Fibroblast of the aortic adventitia (primary cell): ENCODE measurements at regions not wholly inside any gene's neighbourhood (a gene's known extent, or its start where the extent isn't known, plus 50 kb on each side); places are given as distances from the start of the nearest gene placed in this dataset.

Experiments used
- DNase-seq: peaks from one replicate; pipeline ENCODE4 v3.0.0-alpha.2; 2010; ENCODE audit warnings: low read depth
- H3K4me3 ChIP-seq: 2 replicates; pipeline ENCODE4 v1.5.1; 2011; ENCODE audit warnings: low read depth, mild to moderate bottlenecking, control low read depth, low read length, moderate library complexity
- CTCF ChIP-seq: IDR thresholded peaks from 2 replicates; pipeline ENCODE4 v1.5.1; 2011; ENCODE audit warnings: mild to moderate bottlenecking, low read length, control low read depth, inconsistent platforms; ENCODE audit not compliant: insufficient read depth

DNA sequence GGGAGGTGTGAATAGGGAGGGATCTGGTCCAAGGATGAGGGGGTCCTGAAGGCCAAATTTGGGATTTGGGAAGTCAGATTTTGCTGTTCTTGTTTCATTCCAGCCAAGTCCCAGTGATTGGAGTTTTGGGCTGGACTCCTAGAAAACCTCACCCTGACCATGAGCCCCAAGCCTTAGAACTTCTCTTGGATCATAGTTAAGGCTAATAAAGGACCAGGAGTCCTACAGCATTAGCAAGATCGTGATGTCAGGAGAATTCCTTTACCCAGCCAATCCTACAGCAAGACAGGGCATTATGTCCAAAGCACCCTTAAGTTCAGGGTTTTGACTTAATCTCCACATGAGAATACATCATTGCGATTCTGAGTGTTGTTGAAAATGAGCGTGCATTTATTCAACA lies 85.0 kb downstream of the SOX9 start:
- no peak for DNase-seq
- TF ChIP-seq CTCF, result no peak
- no peak overlapping the region for H3K4me3 ChIP-seq

DNA sequence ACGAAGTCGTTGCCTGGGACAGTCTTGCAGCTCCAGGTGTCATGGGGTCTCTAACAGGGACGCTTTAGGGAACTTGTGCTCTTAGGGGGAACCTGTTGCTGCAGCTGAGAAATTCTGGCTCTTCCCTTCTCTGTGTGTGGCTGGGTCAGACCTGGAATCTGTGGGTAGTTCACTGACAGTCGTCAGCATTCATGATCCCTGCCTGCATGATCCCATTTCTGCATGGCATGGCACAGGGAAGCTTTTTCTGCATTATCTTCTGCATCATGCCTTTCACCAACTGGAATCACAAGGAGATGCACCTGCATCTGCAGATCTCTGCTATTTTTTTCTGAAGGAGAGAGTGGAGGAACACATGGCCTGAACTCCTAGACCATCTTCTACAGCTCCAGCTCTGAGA lies 85.6 kb downstream of the SOX9 start:
- DNase-seq, result no peak
- no peak overlapping the region for H3K4me3 ChIP-seq
- TF ChIP-seq CTCF, result no peak

DNA sequence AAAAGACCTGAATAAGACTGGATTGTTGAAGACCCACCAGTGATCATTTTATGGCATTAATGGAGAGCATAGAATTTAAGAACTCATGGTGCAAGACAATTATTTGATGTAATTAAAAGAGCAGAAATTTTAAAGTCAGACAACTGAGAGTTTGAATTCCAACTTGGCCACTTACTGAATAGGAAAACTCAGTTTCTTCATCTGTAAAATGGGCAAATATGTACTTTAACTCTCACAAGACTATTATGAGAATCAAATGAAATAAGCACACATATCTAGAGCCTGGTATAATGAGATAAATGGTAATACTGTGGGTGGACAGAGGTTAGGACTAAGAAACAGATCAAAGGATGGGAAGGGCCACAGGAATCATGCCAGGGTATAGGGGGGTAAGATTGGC lies 88.0 kb downstream of the SOX9 start:
- no peak for DNase-seq

GRCh38 chr17:72212041-72212440 lies 91.2 kb downstream of the SOX9 start:
- no peak for TF ChIP-seq CTCF
- no peak for DNase-seq
- no peak overlapping the region for H3K4me3 ChIP-seq

More for the DNA sequence above, 88.0 kb downstream of the SOX9 start:
- no peak overlapping the region for H3K4me3 ChIP-seq
- no peak for TF ChIP-seq CTCF

DNA sequence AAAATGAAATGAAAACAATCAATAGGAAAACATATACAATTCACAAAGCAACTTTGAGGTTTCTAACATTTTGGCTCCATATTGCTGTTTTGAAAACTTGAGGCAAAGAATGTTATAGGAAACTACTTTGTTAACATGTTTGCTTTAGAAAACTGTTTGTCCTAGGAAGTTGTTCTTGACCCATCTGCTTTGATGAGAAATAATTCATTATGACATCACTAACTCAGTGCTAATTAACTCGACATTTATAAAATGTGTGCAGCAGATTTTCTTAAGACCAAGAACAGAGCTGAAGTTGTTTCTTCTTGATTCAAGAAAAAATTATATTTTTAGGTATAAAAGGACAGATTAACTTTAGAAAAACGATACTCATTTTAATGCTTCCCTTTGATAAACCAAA lies 94.7 kb downstream of the SOX9 start:
- H3K4me3 ChIP-seq, result no peak overlapping the region
- no peak for TF ChIP-seq CTCF

DNA sequence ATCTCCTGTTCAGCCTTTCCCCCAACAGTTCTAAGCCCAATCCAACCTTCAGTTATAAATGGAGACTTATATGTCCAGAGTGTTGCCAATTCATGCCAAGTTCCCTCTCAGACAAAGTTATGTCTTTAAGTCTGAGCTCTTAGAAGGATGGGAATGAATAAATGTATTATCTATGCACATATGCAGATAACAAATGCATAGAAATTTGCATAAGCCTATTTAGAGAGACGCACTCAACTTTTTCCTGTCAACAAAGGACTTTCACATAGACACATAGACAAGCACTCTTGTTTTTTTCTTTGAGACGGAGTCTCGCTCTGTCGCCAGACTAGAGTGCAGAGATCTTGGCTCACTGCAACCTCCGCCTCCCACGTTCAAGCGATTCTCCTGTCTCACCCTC lies 95.1 kb downstream of the SOX9 start:
- no peak for DNase-seq
- no peak overlapping the region for H3K4me3 ChIP-seq
- no peak for TF ChIP-seq CTCF

More for the DNA sequence above, 94.7 kb downstream of the SOX9 start:
- DNase-seq, result no peak

DNA sequence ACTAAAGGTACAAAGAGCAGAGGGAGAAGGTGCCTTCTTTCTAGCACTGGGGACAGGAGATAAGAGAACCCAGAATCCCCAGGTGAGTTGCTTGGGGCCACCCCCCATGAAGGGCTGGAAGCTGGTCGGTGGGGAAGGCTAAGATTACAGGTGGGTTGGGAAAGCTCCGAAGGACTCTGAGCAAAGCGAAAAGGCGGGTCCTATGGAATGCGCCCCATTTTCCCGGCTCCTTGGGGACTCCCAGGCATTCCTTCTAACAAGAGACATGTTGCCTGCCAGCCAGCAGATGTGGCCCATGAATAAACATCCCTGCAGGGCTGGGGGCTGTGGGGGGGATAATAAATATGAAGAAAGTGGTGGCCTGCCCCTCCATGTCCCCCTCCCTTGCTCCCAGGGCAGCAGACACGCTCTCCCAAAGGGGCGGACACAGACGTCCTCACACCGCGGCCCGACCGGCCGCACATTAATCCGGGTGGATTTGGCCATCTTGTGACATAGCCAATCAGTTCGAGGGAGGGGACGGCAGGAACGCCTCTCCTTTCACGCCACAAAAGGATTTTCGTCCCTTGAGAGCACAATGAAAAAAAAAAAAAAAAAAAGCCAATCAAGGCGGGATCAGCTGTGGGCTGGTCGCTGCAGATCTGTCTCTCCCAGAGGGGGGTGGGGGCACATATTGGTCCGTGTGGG lies 98.5 kb downstream of the SOX9 start:
- no peak overlapping the region for H3K4me3 ChIP-seq
- TF ChIP-seq CTCF, result no peak
- no peak for DNase-seq
